Heart left ventricle (tissue), 13 donors: ENCODE measurements at regions not wholly inside any gene's neighbourhood (a gene's known extent, or its start where the extent isn't known, plus 50 kb on each side); places are given as distances from the start of the nearest gene placed in this dataset.

ENCODE experiments used
- CTCF ChIP-seq, 12 donors: fragments of 200-600 bp; sonication (generic) in 4 of 12; IDR thresholded peaks; one replicate each; pipeline versions ENCODE4 v1.5.0 to v1.8.0; 2018 to 2022; ENCODE audit warnings: antibody characterized with exemption in 12 of 12, mild to moderate bottlenecking in 5 of 12
- POLR2A ChIP-seq, 2 donors: fragments of 450-650 bp; IDR thresholded peaks; one replicate each; pipeline ENCODE4 v1.6.1; 2017; ENCODE audit warnings: antibody characterized with exemption in 2 of 2, mild to moderate bottlenecking in 2 of 2, moderate library complexity in 2 of 2
- donor health status: ischemic (EF 13 %, LVEDD 7.1; RV severe dilation, severe dysfunction).
- donor health status: DM: no; HTN: yes; CAD: no.
- donor health status: DM: no; HTN: no; CAD: no.
- donor health status: ischemic (EF 25% LVEDD 6.9; RV normal size, moderate dysfunction).
- donor health status: ischemic (EF 25% LVEDD 5.7; RV mildly dilated, moderate dysfunction).
- donor health status: ischemic (EF 35%, LVEDD 5.7; RV mildly dilated, moderate dysfunction).
- donor health status: nonischemic (EF 11% LVEDD 7.7; RV severe dilation, severe dysfunction).
- donor health status: DM: yes; HTN: yes; CAD: no.
- donor health status: PGD.
- donor health status: ischemic (EF 29% LVEDD 5.4; RV normal size, mild dysfunction).
- donor health status: nonischemic (EF 23%, LVEDD 6.1; RV moderate dilation, normal function).

GRCh38 chr4:44845993-44846392 is 119.6 kb upstream of the GNPDA2 start:
- TF ChIP-seq CTCF (IDR thresholded peaks at IDR 0.05), result no peak
- no peak for TF ChIP-seq POLR2A (IDR thresholded peaks at IDR 0.05)
